Loucy (cell line): ENCODE measurements at regions not wholly inside any gene's neighbourhood (a gene's known extent, or its start where the extent isn't known, plus 50 kb on each side); places are given as distances from the start of the nearest gene placed in this dataset.

ENCODE experiments used
- H2AFZ ChIP-seq: fragments of 200-600 bp; sonication (generic); 2 replicates; pipeline ENCODE4 v1.6.0; 2016; ENCODE audit warnings: antibody characterized with exemption, mild to moderate bottlenecking, low read length, moderate library complexity
- H3F3A ChIP-seq: fragments of 200-600 bp; 2 replicates; pipeline ENCODE4 v1.6.0; 2016; ENCODE audit warnings: antibody characterized with exemption, low read depth, mild to moderate bottlenecking
- H3K27me3 ChIP-seq: fragments of 200-600 bp; sonication (generic); 2 replicates; pipeline ENCODE4 v1.6.1; 2014; ENCODE audit warnings: low read length, mild to moderate bottlenecking; ENCODE audit not compliant: insufficient read depth, poor library complexity, severe bottlenecking
- H3K36me3 ChIP-seq: fragments of 200-600 bp; sonication (generic); 2 replicates; pipeline ENCODE4 v1.6.1; 2016; ENCODE audit warnings: low read length; ENCODE audit not compliant: insufficient read depth
- H3K4me1 ChIP-seq: fragments of 200-600 bp; sonication (generic); 2 replicates; pipeline ENCODE4 v1.5.1; 2014; ENCODE audit warnings: low read length, mild to moderate bottlenecking; ENCODE audit not compliant: insufficient read depth, poor library complexity, severe bottlenecking
- H3K4me2 ChIP-seq: fragments of 200-600 bp; sonication (generic); 2 replicates; pipeline ENCODE4 v1.6.0; 2014; ENCODE audit warnings: antibody characterized with exemption, low read length, low read depth, mild to moderate bottlenecking; ENCODE audit not compliant: poor library complexity, severe bottlenecking
- H3K4me3 ChIP-seq: fragments of 200-600 bp; sonication (generic); 2 replicates; pipeline ENCODE4 v1.5.1; 2014; ENCODE audit warnings: low read length, mild to moderate bottlenecking, mixed read lengths; ENCODE audit not compliant: poor library complexity, severe bottlenecking
- H3K79me2 ChIP-seq: fragments of 200-600 bp; sonication (generic); 2 replicates; pipeline ENCODE4 v1.6.1; 2014; ENCODE audit warnings: low read length; ENCODE audit not compliant: insufficient read depth
- H3K9ac ChIP-seq: fragments of 200-600 bp; sonication (generic); 2 replicates; pipeline ENCODE4 v1.6.0; 2014; ENCODE audit warnings: mild to moderate bottlenecking, low read depth, low read length, moderate library complexity; ENCODE audit not compliant: poor library complexity, severe bottlenecking
- H3K9me2 ChIP-seq: fragments of 200-600 bp; sonication (generic); replicated peaks from 2 replicates; pipeline ENCODE4 v1.6.1; 2016; ENCODE audit warnings: low read depth, low read length, mixed read lengths
- H3K9me3 ChIP-seq: fragments of 200-600 bp; sonication (generic); 2 replicates; pipeline ENCODE4 v1.6.1; 2014; ENCODE audit warnings: mild to moderate bottlenecking, antibody characterized with exemption, low read length, low read depth; ENCODE audit not compliant: insufficient read depth
- H4K20me1 ChIP-seq: fragments of 200-600 bp; sonication (generic); 2 replicates; pipeline ENCODE4 v1.6.0; 2014; ENCODE audit warnings: antibody characterized with exemption, low read length, mild to moderate bottlenecking; ENCODE audit not compliant: insufficient read depth, poor library complexity, severe bottlenecking
- CTCF ChIP-seq: fragments of 200-600 bp; sonication (generic); conservative IDR thresholded peaks from 2 replicates; pipeline ENCODE4 v1.5.1; 2014; ENCODE audit warnings: mild to moderate bottlenecking, antibody characterized with exemption, low read length
- EZH2phosphoT487 ChIP-seq: fragments of 200-600 bp; IDR thresholded peaks from 2 replicates; pipeline ENCODE4 v1.6.1; 2018; ENCODE audit warnings: antibody characterized with exemption, mild to moderate bottlenecking, moderate library complexity, borderline replicate concordance

- Histone ChIP-seq H3K4me3 (no peak overlapping the region), H2AFZ (no peak overlapping the region), H3K4me2 (no peak overlapping the region), H3K79me2 (no peaks in the 10 kb centered on the region), H4K20me1 (no peaks in the 10 kb centered on the region), H3F3A (no peaks in the 10 kb centered on the region), H3K4me1 (no peaks in the 10 kb centered on the region), H3K9ac (no peak overlapping the region), H3K9me3 (no peaks in the 10 kb centered on the region), H3K9me2 (no peaks in the 10 kb centered on the region), H3K27me3 (no peaks in the 10 kb centered on the region), H3K36me3 (no peaks in the 10 kb centered on the region)
- TF ChIP-seq EZH2phosphoT487 = no peak
Measured at GRCh38 chr2:126817172-126817571, 81.5 kb upstream of the TEX51 start.

DNA sequence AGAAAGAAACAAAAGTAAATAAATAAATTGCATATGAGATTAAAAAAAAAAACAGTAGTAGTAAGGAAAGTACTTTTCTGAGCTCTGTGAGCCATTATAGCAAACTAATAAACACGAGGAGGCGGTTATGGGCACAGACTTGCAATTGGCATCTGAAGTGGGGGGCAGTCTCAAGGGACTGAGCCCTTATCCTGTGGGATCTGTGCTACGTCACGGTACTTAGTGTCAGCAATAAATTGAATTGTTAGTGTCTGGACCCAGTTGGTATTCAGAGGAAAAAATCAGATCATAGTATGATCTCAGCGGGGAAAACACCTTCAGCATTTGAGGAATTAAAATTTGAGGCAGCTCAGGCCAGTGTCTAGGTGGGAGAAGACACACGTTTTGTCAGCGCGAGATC is 76.6 kb upstream of the TEX51 start:
- Histone ChIP-seq H2AFZ (no peak overlapping the region), H3K4me3 (no peak overlapping the region), H3F3A (no peaks in the 10 kb centered on the region), H3K4me2 (no peak overlapping the region), H3K9ac (no peak overlapping the region), H3K27me3 (no peaks in the 10 kb centered on the region), H3K4me1 (no peaks in the 10 kb centered on the region), H3K9me3 (no peaks in the 10 kb centered on the region), H3K9me2 (no peaks in the 10 kb centered on the region), H3K79me2 (no peaks in the 10 kb centered on the region), H3K36me3 (no peaks in the 10 kb centered on the region), H4K20me1 (no peaks in the 10 kb centered on the region)
- no peak for TF ChIP-seq EZH2phosphoT487
- no peak for TF ChIP-seq CTCF

DNA sequence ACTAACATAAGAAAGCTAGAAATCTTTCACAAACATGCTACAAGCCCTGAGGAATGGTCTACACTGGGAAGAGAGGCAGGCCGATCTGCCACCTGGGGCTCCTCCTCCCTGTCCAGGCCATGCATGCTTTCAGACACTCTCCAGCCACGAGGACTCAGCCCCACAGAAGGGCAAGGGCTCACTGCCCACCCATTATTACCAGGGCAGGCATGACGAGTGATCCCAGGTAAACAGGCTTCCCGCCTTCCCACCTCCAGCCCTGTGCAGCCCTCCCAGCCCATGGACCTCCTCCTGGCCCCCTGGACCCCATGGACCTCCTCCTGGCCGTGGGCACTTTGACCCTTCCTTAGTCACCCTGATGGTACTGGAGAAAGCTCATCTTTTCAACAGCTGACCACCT is 75.8 kb upstream of the TEX51 start:
- Histone ChIP-seq H2AFZ (no peak overlapping the region), H3K27me3 (no peaks in the 10 kb centered on the region), H3K4me2 (no peak overlapping the region), H3K9ac (no peak overlapping the region), H3F3A (no peaks in the 10 kb centered on the region), H3K9me2 (no peaks in the 10 kb centered on the region), H3K79me2 (no peaks in the 10 kb centered on the region), H4K20me1 (no peaks in the 10 kb centered on the region), H3K4me1 (no peaks in the 10 kb centered on the region), H3K4me3 (no peak overlapping the region), H3K9me3 (no peaks in the 10 kb centered on the region), H3K36me3 (no peaks in the 10 kb centered on the region)
- TF ChIP-seq CTCF (no peak), EZH2phosphoT487 (no peak)

DNA sequence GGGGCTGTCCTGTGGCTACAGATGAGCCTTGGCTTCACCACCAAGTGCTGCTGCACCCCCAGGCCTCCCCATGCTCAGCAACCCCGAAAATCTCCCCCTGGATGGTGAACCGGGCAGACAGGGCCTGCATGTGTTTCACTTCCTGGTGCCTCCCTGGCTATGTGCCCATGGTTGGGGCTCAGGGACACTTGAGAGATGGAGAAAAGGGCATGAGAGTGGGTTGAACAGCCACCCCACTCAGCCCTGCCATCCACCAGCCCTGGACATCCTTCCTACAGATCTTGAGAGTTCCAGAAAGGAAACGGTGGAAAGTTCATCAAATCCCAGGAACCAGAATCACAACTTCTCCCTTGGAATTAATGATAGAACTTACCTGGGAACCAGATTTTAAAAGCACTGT is 74.7 kb upstream of the TEX51 start:
- H3K4me3 ChIP-seq = no peak overlapping the region
- no peaks in the 10 kb centered on the region for H4K20me1 ChIP-seq
- no peak overlapping the region for H2AFZ ChIP-seq
- no peak overlapping the region for H3K9ac ChIP-seq
- no peak for TF ChIP-seq CTCF
- TF ChIP-seq EZH2phosphoT487 = no peak
- no peaks in the 10 kb centered on the region for H3K9me3 ChIP-seq
- no peaks in the 10 kb centered on the region for H3K79me2 ChIP-seq
- H3K9me2 ChIP-seq = no peaks in the 10 kb centered on the region
- no peaks in the 10 kb centered on the region for H3K4me1 ChIP-seq
- H3K4me2 ChIP-seq = no peak overlapping the region
- no peaks in the 10 kb centered on the region for H3K27me3 ChIP-seq
- no peaks in the 10 kb centered on the region for H3K36me3 ChIP-seq
- no peaks in the 10 kb centered on the region for H3F3A ChIP-seq
